SK-N-MC (cell line): ENCODE measurements at regions not wholly inside any gene's neighbourhood (a gene's known extent, or its start where the extent isn't known, plus 50 kb on each side); places are given as distances from the start of the nearest gene placed in this dataset.

ENCODE experiments used
- DNase-seq: peaks from one replicate; pipeline ENCODE4 v3.0.0-alpha.2; 2011; ENCODE audit warnings: low read depth, low spot score
- H3K27ac ChIP-seq: fragments of 200-600 bp; sonication (generic); 2 replicates; pipeline ENCODE4 v1.5.1; 2016; ENCODE audit warnings: mixed run types
- H3K36me3 ChIP-seq: fragments of 200-600 bp; sonication (generic); 2 replicates; pipeline ENCODE4 v1.6.1; 2017; ENCODE audit warnings: antibody characterized with exemption, low read length, mixed read lengths; ENCODE audit not compliant: insufficient read depth
- H3K4me3 ChIP-seq: fragments of 200-600 bp; sonication (generic); 2 replicates; pipeline ENCODE4 v1.5.1; 2016
- H3K9ac ChIP-seq: fragments of 200-600 bp; sonication (generic); 2 replicates; pipeline ENCODE4 v1.8.0; 2017; ENCODE audit warnings: mixed run types, mixed read lengths; ENCODE audit not compliant: insufficient read length
- H3K9me3 ChIP-seq: fragments of 200-600 bp; sonication (generic); 2 replicates; pipeline ENCODE4 v1.6.1; 2017; ENCODE audit warnings: low read depth, mild to moderate bottlenecking, antibody characterized with exemption, low read length, moderate library complexity, mixed read lengths
- EZH2 ChIP-seq: fragments of 200-600 bp; sonication (generic); IDR thresholded peaks from one replicate; pipeline ENCODE4 v1.6.1; 2017; ENCODE audit warnings: antibody characterized with exemption
- FOXP2 ChIP-seq: optimal IDR thresholded peaks from 2 replicates; pipeline ENCODE3; 2011; ENCODE audit warnings: mild to moderate bottlenecking, moderate library complexity; ENCODE audit not compliant: insufficient read depth; ENCODE audit errors: extremely low read length, control extremely low read depth
- POLR2AphosphoS5 ChIP-seq: IDR thresholded peaks from 2 replicates; pipeline ENCODE4 v1.6.1; 2012; ENCODE audit warnings: mild to moderate bottlenecking, low read depth, low read length, borderline replicate concordance

GRCh38 chr5:74116984-74117383, 491.0 kb downstream of the ARHGEF28 start:
- no peak overlapping the region for H3K9ac ChIP-seq
- no peaks in the 10 kb centered on the region for H3K36me3 ChIP-seq
- no peak overlapping the region for H3K27ac ChIP-seq
- no peaks in the 10 kb centered on the region for H3K9me3 ChIP-seq
- DNase-seq: no peak
- TF ChIP-seq FOXP2 (no peak), EZH2 (no peak), POLR2AphosphoS5 (no peak)
- no peak overlapping the region for H3K4me3 ChIP-seq

- TF ChIP-seq POLR2AphosphoS5 (no peak), EZH2 (no peak), FOXP2 (no peak)
- Histone ChIP-seq H3K9ac (no peak overlapping the region), H3K36me3 (no peaks in the 10 kb centered on the region), H3K4me3 (no peak overlapping the region), H3K27ac (no peak overlapping the region), H3K9me3 (no peaks in the 10 kb centered on the region)
- DNase-seq: no peak
Observed at GRCh38 chr5:74116266-74116665, 490.3 kb downstream of the ARHGEF28 start.

GRCh38 chr5:74113927-74114326, 487.9 kb downstream of the ARHGEF28 start:
- Histone ChIP-seq H3K9ac (no peak overlapping the region), H3K9me3 (no peaks in the 10 kb centered on the region), H3K27ac (no peak overlapping the region)

GRCh38 chr5:74113196-74113540, 487.2 kb downstream of the ARHGEF28 start:
- H3K36me3 ChIP-seq: no peaks in the 10 kb centered on the region
- TF ChIP-seq POLR2AphosphoS5 (no peak), FOXP2 (no peak), EZH2 (no peak)
- no peak for DNase-seq

More at GRCh38 chr5:74113927-74114326, 487.9 kb downstream of the ARHGEF28 start:
- TF ChIP-seq FOXP2 (no peak), EZH2 (no peak), POLR2AphosphoS5 (no peak)
- DNase-seq: no peak
- Histone ChIP-seq H3K4me3 (no peak overlapping the region), H3K36me3 (no peaks in the 10 kb centered on the region)

DNA sequence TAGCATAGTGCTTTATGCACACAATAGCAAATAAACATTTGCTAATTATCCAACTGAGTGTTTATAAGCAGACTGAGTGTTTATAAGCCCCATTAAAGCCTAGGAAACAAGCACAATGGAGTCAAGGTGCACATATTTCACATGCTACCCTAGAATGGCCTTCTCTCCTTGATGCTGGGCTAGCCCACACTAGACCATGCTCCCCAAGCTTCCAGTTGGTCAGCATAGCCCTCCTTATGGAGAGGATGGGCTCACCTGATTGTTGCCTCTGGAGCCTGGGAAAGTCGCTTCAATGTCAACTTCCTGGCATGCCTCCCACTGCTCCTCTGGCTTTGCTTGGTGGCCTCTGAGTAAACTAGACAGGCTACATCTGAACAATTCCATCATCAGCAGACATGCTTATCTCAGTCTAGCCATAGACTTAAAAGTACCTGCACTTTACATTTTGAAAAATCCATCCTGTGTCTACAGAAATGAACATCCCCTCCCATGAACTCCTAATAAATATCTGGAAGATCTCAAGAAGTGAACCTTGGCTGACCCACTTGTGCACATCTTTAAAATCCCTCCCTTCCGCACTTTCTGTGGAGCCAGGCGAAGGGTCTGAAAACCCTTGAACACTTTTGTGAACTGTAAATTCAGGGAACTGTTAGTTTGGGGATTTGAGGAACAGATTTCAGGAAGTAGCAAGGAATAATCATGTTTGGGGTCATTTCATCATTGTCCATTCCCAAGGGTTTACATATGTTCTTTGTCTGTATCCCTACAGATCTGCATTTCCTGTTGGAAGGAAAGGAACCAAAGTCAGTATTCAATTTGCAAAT, 486.6 kb downstream of the ARHGEF28 start:
- H3K27ac ChIP-seq: no peak overlapping the region
- H3K36me3 ChIP-seq: no peaks in the 10 kb centered on the region
- no peaks in the 10 kb centered on the region for H3K9me3 ChIP-seq
- H3K9ac ChIP-seq: no peak overlapping the region
- TF ChIP-seq POLR2AphosphoS5: no peak
- no peak for TF ChIP-seq FOXP2
- no peak for TF ChIP-seq EZH2
- no peak for DNase-seq
- H3K4me3 ChIP-seq: no peak overlapping the region

More at GRCh38 chr5:74113196-74113540, 487.2 kb downstream of the ARHGEF28 start:
- no peak overlapping the region for H3K4me3 ChIP-seq
- H3K27ac ChIP-seq: no peak overlapping the region
- H3K9ac ChIP-seq: no peak overlapping the region
- H3K9me3 ChIP-seq: no peaks in the 10 kb centered on the region

- no peaks in the 10 kb centered on the region for H3K36me3 ChIP-seq
- TF ChIP-seq FOXP2: no peak
- TF ChIP-seq EZH2: no peak
- TF ChIP-seq POLR2AphosphoS5: no peak
- no peak overlapping the region for H3K27ac ChIP-seq
- no peak overlapping the region for H3K9ac ChIP-seq
- H3K4me3 ChIP-seq: no peak overlapping the region
- H3K9me3 ChIP-seq: no peaks in the 10 kb centered on the region
- DNase-seq: no peak
Observed at GRCh38 chr5:74111764-74112163, 485.8 kb downstream of the ARHGEF28 start.

- H3K9me3 ChIP-seq: no peaks in the 10 kb centered on the region
Observed at GRCh38 chr5:74109344-74109743, 483.3 kb downstream of the ARHGEF28 start.

GRCh38 chr5:74107899-74108298, 481.9 kb downstream of the ARHGEF28 start:
- Histone ChIP-seq H3K27ac (no peak overlapping the region), H3K4me3 (no peak overlapping the region), H3K9ac (no peak overlapping the region), H3K9me3 (no peaks in the 10 kb centered on the region), H3K36me3 (no peaks in the 10 kb centered on the region)
- TF ChIP-seq FOXP2 (no peak), POLR2AphosphoS5 (no peak), EZH2 (no peak)
- DNase-seq: no peak

More at GRCh38 chr5:74109344-74109743, 483.3 kb downstream of the ARHGEF28 start:
- H3K36me3 ChIP-seq: no peaks in the 10 kb centered on the region
- no peak for TF ChIP-seq FOXP2
- no peak for TF ChIP-seq POLR2AphosphoS5
- no peak for TF ChIP-seq EZH2
- H3K4me3 ChIP-seq: no peak overlapping the region
- H3K9ac ChIP-seq: no peak overlapping the region
- no peak for DNase-seq
- no peak overlapping the region for H3K27ac ChIP-seq
